ENCODE measurements at regions not wholly inside any gene's neighbourhood (a gene's known extent, or its start where the extent isn't known, plus 50 kb on each side); places are given as distances from the start of the nearest gene placed in this dataset.
"Not testable (repeated sequence)": the region's sequence is repeated elsewhere in the genome, so short reads cannot be mapped to it uniquely, and the experiment has no call there.

DNA sequence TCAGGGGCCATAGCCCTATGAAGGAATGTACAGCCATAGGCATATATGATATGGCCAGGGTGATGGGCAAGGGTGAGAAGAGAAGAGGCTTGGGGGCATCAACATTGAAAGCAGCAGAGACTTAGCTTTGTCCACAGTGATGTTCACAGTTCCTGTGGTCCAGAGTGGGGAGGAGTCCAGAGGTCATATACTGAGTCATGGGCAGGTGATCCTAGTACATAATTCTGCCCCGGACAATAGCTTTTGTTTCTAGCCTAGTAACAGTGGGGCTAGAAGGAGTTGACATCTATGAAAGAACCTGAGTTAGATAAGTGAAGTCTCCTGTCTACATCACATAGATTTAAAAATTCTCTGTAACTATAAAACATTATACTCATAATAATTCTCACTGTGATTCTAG lies 496.3 kb upstream of the TNP1 start:
- Mint-ChIP-seq H3K9me3 (ENCODE audit: unreplicated experiment) (no peaks in the 10 kb centered on the region), H3K27ac (ENCODE audit: unreplicated experiment) (no peak overlapping the region), H3K4me3 (ENCODE audit: unreplicated experiment) (no peak overlapping the region), H3K4me1 (ENCODE audit: low read depth, unreplicated experiment) (peaks cover 3% of the 10 kb centered on the region), H3K27me3 (ENCODE audit: unreplicated experiment) (no peaks in the 10 kb centered on the region), H3K36me3 (ENCODE audit: unreplicated experiment) (no peaks in the 10 kb centered on the region)
- TF ChIP-seq, protein P1, sequence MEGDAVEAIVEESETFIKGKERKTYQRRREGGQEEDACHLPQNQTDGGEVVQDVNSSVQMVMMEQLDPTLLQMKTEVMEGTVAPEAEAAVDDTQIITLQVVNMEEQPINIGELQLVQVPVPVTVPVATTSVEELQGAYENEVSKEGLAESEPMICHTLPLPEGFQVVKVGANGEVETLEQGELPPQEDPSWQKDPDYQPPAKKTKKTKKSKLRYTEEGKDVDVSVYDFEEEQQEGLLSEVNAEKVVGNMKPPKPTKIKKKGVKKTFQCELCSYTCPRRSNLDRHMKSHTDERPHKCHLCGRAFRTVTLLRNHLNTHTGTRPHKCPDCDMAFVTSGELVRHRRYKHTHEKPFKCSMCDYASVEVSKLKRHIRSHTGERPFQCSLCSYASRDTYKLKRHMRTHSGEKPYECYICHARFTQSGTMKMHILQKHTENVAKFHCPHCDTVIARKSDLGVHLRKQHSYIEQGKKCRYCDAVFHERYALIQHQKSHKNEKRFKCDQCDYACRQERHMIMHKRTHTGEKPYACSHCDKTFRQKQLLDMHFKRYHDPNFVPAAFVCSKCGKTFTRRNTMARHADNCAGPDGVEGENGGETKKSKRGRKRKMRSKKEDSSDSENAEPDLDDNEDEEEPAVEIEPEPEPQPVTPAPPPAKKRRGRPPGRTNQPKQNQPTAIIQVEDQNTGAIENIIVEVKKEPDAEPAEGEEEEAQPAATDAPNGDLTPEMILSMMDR (IDR thresholded peaks at IDR 0.05; ENCODE audit: partially characterized antibody, unreplicated experiment) = no peak
- no peak for DNase-seq

DNA sequence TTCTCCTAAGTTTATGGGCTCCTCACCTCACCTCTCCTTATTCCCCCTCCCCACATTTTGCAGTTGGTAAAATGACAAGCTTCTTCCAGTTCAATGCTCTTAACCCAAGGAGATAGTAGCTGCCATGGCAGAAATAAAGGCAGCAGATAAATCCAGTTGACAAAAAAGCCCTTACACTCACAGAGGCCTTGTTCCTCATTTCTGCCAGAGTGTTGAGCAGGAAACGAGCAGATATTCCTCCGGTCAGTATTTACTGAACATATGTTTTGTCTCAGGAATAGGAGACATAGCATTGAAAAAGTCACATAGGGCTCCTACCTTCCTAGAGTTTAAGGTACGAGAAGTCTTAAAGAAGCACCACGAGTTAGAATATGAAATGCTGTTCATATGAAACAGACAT lies 493.7 kb upstream of the TNP1 start:
- no peak overlapping the region for H3K4me3 Mint-ChIP-seq (ENCODE audit: unreplicated experiment)
- DNase-seq = no peak
- no peak overlapping the region for H3K27ac Mint-ChIP-seq (ENCODE audit: unreplicated experiment)
- peaks cover 3% of the 10 kb centered on the region for H3K4me1 Mint-ChIP-seq (ENCODE audit: low read depth, unreplicated experiment)
- TF ChIP-seq, protein P1 (IDR thresholded peaks at IDR 0.05; ENCODE audit: partially characterized antibody, unreplicated experiment) = no peak
- peaks cover 12% of the 10 kb centered on the region for H3K36me3 Mint-ChIP-seq (ENCODE audit: unreplicated experiment)
- no peaks in the 10 kb centered on the region for H3K27me3 Mint-ChIP-seq (ENCODE audit: unreplicated experiment)
- peaks cover 2% of the 10 kb centered on the region for H3K9me3 Mint-ChIP-seq (ENCODE audit: unreplicated experiment)

- peaks cover 2% of the 10 kb centered on the region for H3K9me3 Mint-ChIP-seq (ENCODE audit: unreplicated experiment)
- H3K4me1 Mint-ChIP-seq (ENCODE audit: low read depth, unreplicated experiment) = no peaks in the 10 kb centered on the region
- TF ChIP-seq, protein P1 (IDR thresholded peaks at IDR 0.05; ENCODE audit: partially characterized antibody, unreplicated experiment) = no peak
- peaks cover 26% of the 10 kb centered on the region for H3K36me3 Mint-ChIP-seq (ENCODE audit: unreplicated experiment)
- no peak for DNase-seq
- no peak overlapping the region for H3K27ac Mint-ChIP-seq (ENCODE audit: unreplicated experiment)
- no peaks in the 10 kb centered on the region for H3K27me3 Mint-ChIP-seq (ENCODE audit: unreplicated experiment)
- no peak overlapping the region for H3K4me3 Mint-ChIP-seq (ENCODE audit: unreplicated experiment)
Measured at GRCh38 chr2:217351378-217351777, 491.5 kb upstream of the TNP1 start.

DNA sequence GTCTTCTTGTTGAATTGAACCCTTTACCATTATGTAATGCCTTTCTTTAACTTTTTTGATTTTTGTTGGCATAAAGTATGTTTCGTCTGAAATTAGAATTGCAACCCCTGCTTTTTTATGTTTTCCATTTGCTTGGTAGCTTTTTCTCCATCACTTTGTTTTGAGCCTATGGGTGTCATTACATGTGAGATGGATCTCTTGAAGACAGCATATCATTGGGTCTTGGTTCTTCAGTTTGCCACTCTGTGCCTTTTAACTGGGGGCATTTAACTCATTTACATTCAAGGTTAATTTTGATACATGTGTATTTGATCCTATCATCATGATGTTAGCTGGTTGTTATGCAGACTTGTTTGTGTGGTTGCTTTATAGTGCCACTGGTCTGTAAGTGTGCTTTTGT lies 489.4 kb upstream of the TNP1 start:
- peaks cover 2% of the 10 kb centered on the region for H3K9me3 Mint-ChIP-seq (ENCODE audit: unreplicated experiment)
- no peak for DNase-seq
- no peaks in the 10 kb centered on the region for H3K27me3 Mint-ChIP-seq (ENCODE audit: unreplicated experiment)
- no peak overlapping the region for H3K27ac Mint-ChIP-seq (ENCODE audit: unreplicated experiment)
- TF ChIP-seq, protein P1 (IDR thresholded peaks at IDR 0.05; ENCODE audit: partially characterized antibody, unreplicated experiment) = no peak
- H3K4me3 Mint-ChIP-seq (ENCODE audit: unreplicated experiment) = no peak overlapping the region
- H3K36me3 Mint-ChIP-seq (ENCODE audit: unreplicated experiment) = peaks cover 26% of the 10 kb centered on the region
- H3K4me1 Mint-ChIP-seq (ENCODE audit: low read depth, unreplicated experiment) = no peaks in the 10 kb centered on the region

DNA sequence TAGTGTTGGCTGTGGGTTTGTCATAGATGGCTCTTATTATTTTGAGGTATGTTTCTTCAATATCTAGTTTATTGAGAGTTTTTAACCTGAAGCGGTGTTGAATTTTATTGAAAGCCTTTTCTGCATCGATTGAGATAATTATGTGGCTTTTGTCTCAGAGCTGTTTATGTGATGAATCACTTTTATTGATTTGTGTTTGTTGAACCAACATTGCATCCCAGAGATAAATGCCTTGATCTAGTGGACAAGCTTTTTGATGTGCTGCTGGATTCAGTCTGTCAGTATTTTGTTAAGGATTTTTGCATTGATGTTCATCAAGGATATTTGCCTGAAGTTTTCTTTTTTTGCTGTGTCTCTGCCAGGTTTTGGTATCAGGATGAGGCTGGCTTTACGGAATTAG lies 487.8 kb upstream of the TNP1 start:
- DNase-seq; H3K27me3 Mint-ChIP-seq (ENCODE audit: unreplicated experiment); H3K27ac Mint-ChIP-seq (ENCODE audit: unreplicated experiment); H3K4me1 Mint-ChIP-seq (ENCODE audit: low read depth, unreplicated experiment); H3K4me3 Mint-ChIP-seq (ENCODE audit: unreplicated experiment); H3K9me3 Mint-ChIP-seq (ENCODE audit: unreplicated experiment): not testable (repeated sequence)
- H3K36me3 Mint-ChIP-seq (ENCODE audit: unreplicated experiment) = peaks cover 26% of the 10 kb centered on the region

DNA sequence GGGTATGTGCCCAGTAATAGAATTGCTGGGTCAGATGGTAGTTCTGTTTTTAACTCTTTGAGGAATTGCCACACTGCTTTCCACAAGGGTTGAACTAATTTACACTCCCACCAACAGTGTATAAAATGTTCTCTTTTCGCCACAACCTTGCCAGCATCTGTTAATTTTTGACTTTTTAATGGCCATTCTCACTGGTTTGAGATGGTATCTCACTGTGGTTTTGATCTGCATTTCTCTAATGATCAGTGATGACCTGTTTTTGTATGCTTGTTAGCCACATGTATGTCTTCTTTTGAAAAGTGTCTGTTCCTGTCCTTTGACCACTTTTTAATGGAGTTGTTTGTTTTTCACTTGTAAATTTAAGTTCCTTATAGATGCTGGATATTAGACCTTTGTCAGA lies 486.2 kb upstream of the TNP1 start:
- not testable (repeated sequence) for H3K4me3 Mint-ChIP-seq (ENCODE audit: unreplicated experiment); H3K27ac Mint-ChIP-seq (ENCODE audit: unreplicated experiment); DNase-seq; H3K9me3 Mint-ChIP-seq (ENCODE audit: unreplicated experiment); H3K4me1 Mint-ChIP-seq (ENCODE audit: low read depth, unreplicated experiment); H3K27me3 Mint-ChIP-seq (ENCODE audit: unreplicated experiment)
- H3K36me3 Mint-ChIP-seq (ENCODE audit: unreplicated experiment) = peaks cover 26% of the 10 kb centered on the region

Measured in glutamatergic neuron (in vitro differentiated cells).